CD4-positive, alpha-beta memory T cell (primary cell): ENCODE measurements at regions not wholly inside any gene's neighbourhood (a gene's known extent, or its start where the extent isn't known, plus 50 kb on each side); places are given as distances from the start of the nearest gene placed in this dataset.

Source experiments
- CTCF ChIA-PET: fragments of 350-600 bp; sonication (Branson Sonifier 250); formaldehyde crosslinking; loops from one replicate; lab custom pipeline; 2021; ENCODE audit warnings: inconsistent platforms; ENCODE audit not compliant: partially characterized antibody; lab: Charles Lee
- POLR2A ChIA-PET: fragments of 350-600 bp; sonication (Branson Sonifier 250); formaldehyde crosslinking; loops from one replicate; lab custom pipeline; 2021; ENCODE audit not compliant: partially characterized antibody; lab: Charles Lee
- DNase-seq, 5 donors: peaks; one replicate each; pipeline versions ENCODE4 v3.0.0 to v3.0.0-alpha.2; 2020 to 2022; ENCODE audit warnings: mixed read lengths in 1 of 5
- H3K27ac ChIP-seq: one replicate; pipeline ENCODE4 v1.7.0; 2013; ENCODE audit warnings: low read depth, low read length
- H3K27me3 ChIP-seq: 2 replicates; pipeline ENCODE4 v1.7.0; 2013; ENCODE audit warnings: mild to moderate bottlenecking, low read length, moderate library complexity; ENCODE audit not compliant: insufficient read depth
- H3K36me3 ChIP-seq: 2 replicates; pipeline ENCODE4 v1.7.0; 2013; ENCODE audit warnings: mild to moderate bottlenecking, low read length, moderate library complexity; ENCODE audit not compliant: insufficient read depth
- H3K4me1 ChIP-seq: 2 replicates; pipeline ENCODE4 v1.7.0; 2013; ENCODE audit warnings: mild to moderate bottlenecking, low read length, moderate library complexity; ENCODE audit not compliant: insufficient read depth
- H3K4me3 ChIP-seq, 2 donors: one replicate each; pipeline ENCODE4 v1.7.0; 2013; ENCODE audit warnings: low read length in 2 of 2, mild to moderate bottlenecking in 1 of 2
- H3K9me3 ChIP-seq, 2 donors: one replicate each; pipeline ENCODE4 v1.7.0; 2013; ENCODE audit warnings: low read length in 2 of 2, control low read depth in 1 of 2; ENCODE audit not compliant: control insufficient read depth in 1 of 2
- H3K27ac Mint-ChIP-seq, 7 donors: one replicate each; pipeline ENCODE4 v1.8.0; 2020 to 2021; ENCODE audit warnings: mixed read lengths in 7 of 7, mild to moderate bottlenecking in 6 of 7, inconsistent platforms in 3 of 7, moderate library complexity in 3 of 7
- H3K27me3 Mint-ChIP-seq, 2 donors: one replicate each; pipeline ENCODE4 v1.8.0; 2020 to 2021; ENCODE audit warnings: mixed read lengths in 2 of 2
- H3K36me3 Mint-ChIP-seq, 2 donors: one replicate each; pipeline ENCODE4 v1.8.0; 2020 to 2021; ENCODE audit warnings: mixed read lengths in 2 of 2, inconsistent platforms in 1 of 2, mild to moderate bottlenecking in 1 of 2
- H3K4me1 Mint-ChIP-seq, 4 donors: one replicate each; pipeline ENCODE4 v1.8.0; 2020 to 2021; ENCODE audit warnings: mixed read lengths in 4 of 4, mild to moderate bottlenecking in 1 of 4
- H3K4me3 Mint-ChIP-seq, 8 donors: one replicate each; pipeline ENCODE4 v1.8.0; 2020 to 2021; ENCODE audit warnings: mixed read lengths in 8 of 8, mild to moderate bottlenecking in 7 of 8, moderate library complexity in 6 of 8, inconsistent platforms in 3 of 8
- H3K9me3 Mint-ChIP-seq, 8 donors: one replicate each; pipeline ENCODE4 v1.8.0; 2020 to 2021; ENCODE audit warnings: mixed read lengths in 8 of 8, mild to moderate bottlenecking in 5 of 8, inconsistent platforms in 3 of 8, moderate library complexity in 1 of 8
- intact Hi-C: fragments of 100-400 bp; cut with micrococcal nuclease; formaldehyde crosslinking; loops from one replicate; pipeline ENCODE4 v1.15.1; 2023

DNA sequence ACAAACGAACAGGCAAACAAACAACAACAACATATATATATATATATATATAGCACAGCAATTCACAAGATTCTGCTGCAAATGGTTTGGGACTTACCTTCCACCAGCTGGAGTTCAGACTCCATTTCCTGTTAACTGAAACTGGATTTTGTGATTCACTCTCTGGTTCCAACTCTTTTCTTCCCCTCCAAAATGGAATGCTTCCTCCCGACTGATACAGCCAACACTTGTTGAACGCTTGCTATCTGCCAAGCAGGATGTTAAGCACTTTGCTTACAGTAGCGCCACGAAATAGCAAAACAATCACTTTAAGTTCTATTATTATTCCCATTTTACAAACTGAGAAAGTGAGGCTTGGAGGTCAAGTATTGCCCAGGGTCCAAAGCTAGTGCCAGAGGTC, 116.0 kb upstream of the TMEM132C start:
- intact Hi-C loops, result no loop called here
- Mint-ChIP-seq H3K9me3 (peaks cover 0 to 13% (median 2%) of the 10 kb centered on the region in 8 donors), H3K4me1 (no peaks in the 10 kb centered on the region), H3K27me3 (no peaks in the 10 kb centered on the region), H3K36me3 (no peaks in the 10 kb centered on the region), H3K27ac (no peak overlapping the region), H3K4me3 (no peak overlapping the region)
- no peak overlapping the region for H3K27ac ChIP-seq
- H3K27me3 ChIP-seq, result no peaks in the 10 kb centered on the region
- ChIA-PET POLR2A (no interaction called here), CTCF (no interaction called here)
- no peak overlapping the region for H3K4me3 ChIP-seq
- no peaks in the 10 kb centered on the region for H3K9me3 ChIP-seq
- no peaks in the 10 kb centered on the region for H3K36me3 ChIP-seq
- no peak for DNase-seq
- H3K4me1 ChIP-seq, result no peaks in the 10 kb centered on the region

DNA sequence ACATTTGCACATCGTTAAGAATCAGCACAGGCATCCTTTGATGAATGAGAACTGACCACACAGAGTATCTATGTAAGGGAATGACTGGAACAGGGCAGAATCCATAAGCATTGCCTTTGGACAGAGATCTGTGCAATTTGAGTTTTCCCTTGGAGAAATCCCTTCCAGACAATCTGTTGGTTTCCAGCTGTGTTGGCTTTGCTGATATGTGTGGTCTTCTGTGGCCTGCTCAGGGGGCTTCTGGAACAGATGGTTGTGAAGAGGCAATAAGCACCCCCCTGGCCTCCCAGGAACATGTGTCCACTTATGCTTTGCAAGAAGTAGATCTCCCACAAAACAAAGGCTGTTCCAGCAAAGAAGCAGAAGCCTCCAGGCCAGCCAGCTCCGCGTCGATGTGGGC, 111.4 kb upstream of the TMEM132C start:
- Histone ChIP-seq H3K27me3 (no peaks in the 10 kb centered on the region), H3K36me3 (no peaks in the 10 kb centered on the region), H3K4me3 (no peak overlapping the region), H3K27ac (no peak overlapping the region), H3K9me3 (no peaks in the 10 kb centered on the region), H3K4me1 (no peaks in the 10 kb centered on the region)
- Mint-ChIP-seq H3K27ac (no peak overlapping the region), H3K27me3 (no peaks in the 10 kb centered on the region), H3K9me3 (peaks cover 0 to 11% (median 3%) of the 10 kb centered on the region in 8 donors), H3K4me3 (no peak overlapping the region), H3K36me3 (no peaks in the 10 kb centered on the region), H3K4me1 (no peaks in the 10 kb centered on the region)
- CTCF ChIA-PET, result no interaction called here
- intact Hi-C loops, result no loop called here
- DNase-seq, result no peak
- POLR2A ChIA-PET, result no interaction called here

DNA sequence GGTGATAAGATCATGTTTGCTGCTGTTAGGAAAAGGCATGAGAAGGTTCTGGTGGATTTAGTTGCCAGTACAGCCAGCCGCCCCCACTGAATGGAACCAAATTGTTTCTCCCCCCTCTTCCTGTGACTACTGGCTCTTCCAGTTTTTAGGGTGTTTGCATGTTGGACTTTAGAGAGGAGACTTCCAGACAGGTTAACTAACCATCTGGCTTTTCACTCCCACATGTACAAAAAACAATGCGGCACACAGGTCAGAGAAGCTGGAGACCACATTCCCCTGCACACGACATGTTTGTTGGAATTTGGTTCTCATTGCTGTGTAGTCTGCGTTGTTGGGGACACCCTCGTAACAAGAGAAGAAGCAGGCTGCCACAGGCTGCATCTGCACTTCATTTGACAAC, 103.9 kb upstream of the TMEM132C start:
- POLR2A ChIA-PET, result no interaction called here
- no peaks in the 10 kb centered on the region for H3K9me3 ChIP-seq

DNA sequence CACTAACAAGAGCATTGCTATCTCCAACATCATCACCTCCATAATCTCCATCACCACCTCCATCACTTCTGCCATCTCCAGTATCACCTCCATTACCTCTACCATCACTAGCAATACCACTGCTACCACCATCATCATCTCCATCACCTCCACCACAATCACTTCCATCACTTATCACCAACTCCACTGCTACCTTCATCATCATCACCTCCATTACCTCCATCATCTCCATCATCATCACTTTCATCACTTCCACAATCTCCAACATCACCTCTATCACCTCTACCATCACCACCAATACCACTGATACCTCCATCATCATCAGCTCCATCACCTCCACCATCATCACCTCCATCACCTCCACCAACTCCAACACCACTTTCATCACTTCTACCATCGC, 102.4 kb upstream of the TMEM132C start:
- Histone ChIP-seq H3K27me3 (no peaks in the 10 kb centered on the region), H3K4me1 (no peaks in the 10 kb centered on the region), H3K27ac (no peak overlapping the region), H3K9me3 (no peaks in the 10 kb centered on the region), H3K4me3 (no peak overlapping the region), H3K36me3 (no peaks in the 10 kb centered on the region)
- Mint-ChIP-seq H3K4me3 (no peak overlapping the region), H3K27me3 (no peaks in the 10 kb centered on the region), H3K27ac (no peak overlapping the region), H3K9me3 (peaks cover 0 to 18% (median 8%) of the 10 kb centered on the region in 8 donors), H3K4me1 (no peaks in the 10 kb centered on the region), H3K36me3 (no peaks in the 10 kb centered on the region)
- ChIA-PET POLR2A (no interaction called here), CTCF (no interaction called here)
- intact Hi-C loops, result no loop called here
- DNase-seq, result no peak

More for the DNA sequence above, 103.9 kb upstream of the TMEM132C start:
- Mint-ChIP-seq H3K36me3 (no peaks in the 10 kb centered on the region), H3K27me3 (no peaks in the 10 kb centered on the region), H3K9me3 (peaks cover 0 to 11% (median 4%) of the 10 kb centered on the region in 8 donors), H3K4me1 (no peaks in the 10 kb centered on the region), H3K4me3 (no peak overlapping the region), H3K27ac (no peak overlapping the region)
- no peak overlapping the region for H3K27ac ChIP-seq
- H3K27me3 ChIP-seq, result no peaks in the 10 kb centered on the region
- no peaks in the 10 kb centered on the region for H3K4me1 ChIP-seq
- CTCF ChIA-PET, result no interaction called here
- H3K4me3 ChIP-seq, result no peak overlapping the region
- intact Hi-C loops, result no loop called here
- H3K36me3 ChIP-seq, result no peaks in the 10 kb centered on the region
- DNase-seq, result no peak

DNA sequence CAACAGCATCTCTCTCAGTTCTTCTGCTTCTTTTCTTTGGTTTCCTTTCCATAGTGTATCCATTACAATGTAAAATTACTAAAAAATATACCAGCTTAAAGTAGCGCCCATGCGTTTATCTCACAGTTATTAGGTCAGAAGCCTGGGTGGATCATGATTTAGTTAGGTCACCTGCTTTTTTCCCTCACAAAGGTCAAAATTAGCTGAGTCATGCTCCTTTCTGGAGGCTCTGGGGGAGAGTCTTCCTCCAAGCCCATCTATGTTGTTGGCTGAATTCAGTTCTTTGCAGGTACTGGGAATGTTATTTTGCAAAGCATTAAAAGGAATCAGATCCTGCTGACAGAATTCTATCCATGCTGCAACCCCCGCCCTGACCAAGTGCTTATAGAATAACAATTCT, 101.6 kb upstream of the TMEM132C start:
- no peaks in the 10 kb centered on the region for H3K27me3 Mint-ChIP-seq

DNA sequence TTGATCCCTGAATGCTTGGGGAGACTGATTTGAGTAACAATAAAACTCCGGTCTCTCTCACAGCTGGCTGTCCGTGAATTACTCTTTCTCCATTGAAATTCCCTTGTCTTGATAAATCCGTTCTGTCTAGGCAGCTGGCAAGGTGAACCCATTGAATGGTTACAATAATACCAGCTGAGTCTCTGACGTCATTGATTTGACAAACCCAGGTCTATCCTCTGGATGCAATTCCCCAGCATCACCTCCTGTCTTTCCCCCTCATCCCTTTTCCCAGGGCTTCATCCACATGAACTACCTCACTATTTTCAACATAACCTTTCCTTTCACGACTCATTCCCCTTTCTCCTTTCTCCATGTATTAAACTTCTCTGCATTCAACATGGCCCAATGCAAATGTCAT, 98.7 kb upstream of the TMEM132C start:
- peaks cover 0 to 18% (median 8%) of the 10 kb centered on the region in 8 donors for H3K9me3 Mint-ChIP-seq
- no peaks in the 10 kb centered on the region for H3K36me3 ChIP-seq

More for the DNA sequence above, 101.6 kb upstream of the TMEM132C start:
- intact Hi-C loops, result no loop called here
- Mint-ChIP-seq H3K9me3 (peaks cover 0 to 18% (median 9%) of the 10 kb centered on the region in 8 donors), H3K36me3 (no peaks in the 10 kb centered on the region), H3K27ac (no peak overlapping the region), H3K4me1 (no peaks in the 10 kb centered on the region), H3K4me3 (no peak overlapping the region)
- no peaks in the 10 kb centered on the region for H3K36me3 ChIP-seq
- no peak overlapping the region for H3K27ac ChIP-seq
- no peaks in the 10 kb centered on the region for H3K9me3 ChIP-seq
- CTCF ChIA-PET, result no interaction called here
- H3K4me1 ChIP-seq, result no peaks in the 10 kb centered on the region
- H3K4me3 ChIP-seq, result no peak overlapping the region
- POLR2A ChIA-PET, result no interaction called here
- DNase-seq, result no peak
- no peaks in the 10 kb centered on the region for H3K27me3 ChIP-seq

DNA sequence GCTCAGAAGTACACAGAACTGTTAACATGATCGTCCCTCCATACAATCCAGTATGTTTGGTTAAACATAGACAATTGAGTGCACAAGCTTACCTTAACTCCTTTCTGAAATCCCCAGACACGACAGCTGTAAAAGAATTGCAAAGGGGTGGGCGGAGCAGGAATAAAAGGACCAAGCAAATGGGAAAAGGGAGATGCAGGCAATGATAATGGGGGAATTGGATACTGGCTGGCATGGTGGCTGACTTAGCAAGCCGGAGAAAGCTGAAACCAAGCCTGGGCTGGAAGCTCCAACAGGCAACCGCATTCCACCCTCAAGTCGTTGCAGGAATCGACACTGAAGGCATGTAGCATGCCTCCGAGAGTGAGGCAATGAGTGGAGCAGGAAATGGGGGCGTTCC, 96.8 kb upstream of the TMEM132C start:
- no peaks in the 10 kb centered on the region for H3K4me1 Mint-ChIP-seq
- ChIA-PET CTCF (no interaction called here), POLR2A (no interaction called here)
- no peak overlapping the region for H3K4me3 ChIP-seq
- H3K9me3 ChIP-seq, result no peaks in the 10 kb centered on the region
- intact Hi-C loops, result no loop called here
- H3K36me3 ChIP-seq, result no peaks in the 10 kb centered on the region
- no peak for DNase-seq
- H3K4me1 ChIP-seq, result no peaks in the 10 kb centered on the region
- H3K27me3 ChIP-seq, result no peaks in the 10 kb centered on the region
- no peaks in the 10 kb centered on the region for H3K27me3 Mint-ChIP-seq
- H3K36me3 Mint-ChIP-seq, result no peaks in the 10 kb centered on the region
- H3K9me3 Mint-ChIP-seq, result peaks cover 0 to 18% (median 10%) of the 10 kb centered on the region in 8 donors
- no peak overlapping the region for H3K4me3 Mint-ChIP-seq
- H3K27ac Mint-ChIP-seq, result no peak overlapping the region
- H3K27ac ChIP-seq, result no peak overlapping the region

More for the DNA sequence above, 98.7 kb upstream of the TMEM132C start:
- H3K27me3 Mint-ChIP-seq, result no peaks in the 10 kb centered on the region
- H3K27me3 ChIP-seq, result no peaks in the 10 kb centered on the region
- no peaks in the 10 kb centered on the region for H3K36me3 Mint-ChIP-seq
- no peak overlapping the region for H3K27ac Mint-ChIP-seq
- ChIA-PET CTCF (no interaction called here), POLR2A (no interaction called here)
- H3K4me1 Mint-ChIP-seq, result no peaks in the 10 kb centered on the region
- H3K4me1 ChIP-seq, result no peaks in the 10 kb centered on the region
- no peaks in the 10 kb centered on the region for H3K9me3 ChIP-seq
- H3K4me3 Mint-ChIP-seq, result no peak overlapping the region
- intact Hi-C loops, result no loop called here
- H3K27ac ChIP-seq, result no peak overlapping the region
- no peak overlapping the region for H3K4me3 ChIP-seq
- no peak for DNase-seq

DNA sequence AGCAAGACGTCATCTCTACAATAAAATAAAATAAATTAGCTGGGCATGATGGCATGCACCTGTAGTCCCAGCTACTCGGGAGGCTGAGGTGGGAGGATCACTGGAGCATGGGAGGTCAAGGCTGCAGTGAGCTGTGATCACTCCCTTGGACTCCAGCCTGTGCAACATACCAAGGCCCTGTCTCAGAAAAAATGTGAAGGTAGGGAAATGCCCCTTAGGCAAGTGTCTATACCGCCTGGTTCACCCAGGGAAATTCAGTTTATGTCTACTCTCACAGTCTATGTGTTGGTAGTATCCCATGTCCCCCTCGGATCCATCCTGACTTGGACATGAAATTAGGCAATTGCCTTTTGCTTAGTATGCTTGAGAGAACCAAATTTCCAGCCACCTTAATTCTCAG, 88.4 kb upstream of the TMEM132C start:
- Mint-ChIP-seq H3K4me3 (no peak overlapping the region), H3K36me3 (no peaks in the 10 kb centered on the region), H3K4me1 (no peaks in the 10 kb centered on the region), H3K27me3 (no peaks in the 10 kb centered on the region), H3K27ac (no peak overlapping the region), H3K9me3 (peaks cover 0 to 15% (median 8%) of the 10 kb centered on the region in 8 donors)
- no peaks in the 10 kb centered on the region for H3K9me3 ChIP-seq
- no peak for DNase-seq
- H3K4me3 ChIP-seq, result no peak overlapping the region
- no peaks in the 10 kb centered on the region for H3K4me1 ChIP-seq
- H3K27ac ChIP-seq, result no peak overlapping the region
- CTCF ChIA-PET, result no interaction called here
- H3K36me3 ChIP-seq, result no peaks in the 10 kb centered on the region
- intact Hi-C loops, result no loop called here
- no peaks in the 10 kb centered on the region for H3K27me3 ChIP-seq
- POLR2A ChIA-PET, result no interaction called here
